ENCODE measurements at regions not wholly inside any gene's neighbourhood (a gene's known extent, or its start where the extent isn't known, plus 50 kb on each side); places are given as distances from the start of the nearest gene placed in this dataset.
"Not testable (repeated sequence)": the region's sequence is repeated elsewhere in the genome, so short reads cannot be mapped to it uniquely, and the experiment has no call there.

DNA sequence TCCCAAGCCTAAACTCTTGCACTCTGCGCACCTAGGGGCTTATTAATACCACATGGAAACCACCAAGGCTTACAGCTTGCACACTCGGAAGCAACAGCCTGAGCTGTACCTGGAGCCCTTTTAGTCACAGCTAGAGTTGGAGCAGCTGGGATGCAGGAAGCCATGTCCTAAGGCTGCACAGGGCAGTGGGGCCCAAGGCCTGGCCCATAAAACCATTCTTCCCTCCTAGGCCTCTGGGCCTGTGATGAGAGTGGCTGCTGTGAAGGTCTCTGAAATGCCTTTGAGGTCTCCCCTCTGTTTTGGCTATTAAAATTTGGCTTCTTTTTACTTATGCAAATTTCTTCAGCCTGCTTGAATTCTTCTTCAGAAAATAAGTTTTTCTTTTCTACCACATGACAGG is 383.9 kb upstream of the UBE2E2 start:
- Mint-ChIP-seq H3K36me3 (ENCODE audit: low read depth) (no peaks in the 10 kb centered on the region), H3K27me3 (no peaks in the 10 kb centered on the region), H3K27ac (no peak overlapping the region), H3K4me3 (no peak overlapping the region), H3K9me3 (peaks cover 3% of the 10 kb centered on the region), H3K4me1 (no peaks in the 10 kb centered on the region)
- POLR2A ChIA-PET: no interaction called here
- DNase-seq: no peak
- CTCF ChIA-PET: no interaction called here

DNA sequence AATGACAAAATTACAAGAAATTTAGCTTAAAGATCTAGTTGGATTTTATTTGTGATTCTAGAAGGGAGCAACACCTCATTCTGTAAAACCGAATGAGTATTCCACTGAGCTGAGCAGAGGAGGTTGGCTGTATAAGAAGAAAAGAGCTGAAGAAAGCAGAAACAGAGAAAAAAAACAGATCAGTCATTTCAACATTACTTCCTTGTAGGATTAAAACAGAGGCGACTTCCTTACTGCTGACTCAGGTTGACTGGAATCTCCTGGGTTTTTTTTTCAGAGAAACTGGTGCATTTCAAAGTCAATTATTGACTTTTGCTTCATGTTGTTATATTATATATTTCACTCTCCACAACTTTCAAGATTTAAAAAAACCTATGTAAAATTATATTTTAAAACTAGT is 368.1 kb upstream of the UBE2E2 start:
- ChIA-PET CTCF (no interaction called here), POLR2A (no interaction called here)
- H3K9me3 Mint-ChIP-seq: no peaks in the 10 kb centered on the region
- H3K4me1 Mint-ChIP-seq: no peaks in the 10 kb centered on the region
- no peak for DNase-seq
- no peak overlapping the region for H3K27ac Mint-ChIP-seq
- no peak overlapping the region for H3K4me3 Mint-ChIP-seq
- H3K27me3 Mint-ChIP-seq: no peaks in the 10 kb centered on the region
- H3K36me3 Mint-ChIP-seq (ENCODE audit: low read depth): no peaks in the 10 kb centered on the region

DNA sequence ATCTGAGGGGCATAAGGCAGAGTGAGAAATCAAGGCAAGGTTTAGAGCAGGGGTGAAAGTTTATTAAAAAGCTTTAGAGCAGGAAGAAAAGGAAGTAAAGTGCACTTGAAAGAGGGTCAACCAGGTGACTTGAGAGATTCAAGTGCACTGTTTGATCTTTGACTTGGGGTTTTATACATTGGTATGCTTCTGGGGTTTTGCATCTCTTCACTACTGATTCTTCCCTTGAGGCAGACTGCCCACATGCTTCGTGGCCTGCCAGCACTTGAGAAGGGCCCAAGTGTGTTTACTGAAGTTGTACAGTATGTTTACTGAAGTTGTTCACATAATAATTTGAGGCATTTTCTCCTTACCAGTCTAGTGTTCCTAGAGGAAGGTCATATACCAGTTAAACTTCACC is 367.0 kb upstream of the UBE2E2 start:
- Mint-ChIP-seq H3K4me1 (no peaks in the 10 kb centered on the region), H3K27ac (no peak overlapping the region), H3K4me3 (no peak overlapping the region), H3K9me3 (no peaks in the 10 kb centered on the region), H3K27me3 (no peaks in the 10 kb centered on the region), H3K36me3 (ENCODE audit: low read depth) (no peaks in the 10 kb centered on the region)
- DNase-seq: no peak
- ChIA-PET CTCF (no interaction called here), POLR2A (no interaction called here)

DNA sequence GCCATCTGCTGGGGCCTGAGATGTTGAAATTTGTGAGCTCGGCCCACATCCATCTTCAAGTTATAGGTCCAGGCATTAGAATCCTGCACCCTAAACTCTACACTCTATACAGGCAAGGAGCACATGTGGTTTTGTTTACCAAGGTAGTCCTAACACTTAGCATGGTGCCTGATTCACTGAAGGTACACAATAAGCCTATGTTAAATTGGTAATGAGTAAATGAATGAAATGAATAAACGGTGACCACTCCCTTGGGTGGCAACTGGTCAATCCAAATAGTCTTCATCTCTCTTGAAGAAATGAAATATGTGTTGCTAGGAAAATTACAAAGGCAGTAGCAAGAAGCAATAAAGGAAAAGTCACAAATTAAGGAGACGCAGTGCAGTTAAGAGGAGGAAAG is 359.3 kb upstream of the UBE2E2 start:
- POLR2A ChIA-PET: no interaction called here
- Mint-ChIP-seq H3K4me1 (no peaks in the 10 kb centered on the region), H3K9me3 (no peaks in the 10 kb centered on the region), H3K4me3 (no peak overlapping the region), H3K36me3 (ENCODE audit: low read depth) (no peaks in the 10 kb centered on the region), H3K27ac (no peak overlapping the region), H3K27me3 (no peaks in the 10 kb centered on the region)
- CTCF ChIA-PET: no interaction called here
- no peak for DNase-seq

DNA sequence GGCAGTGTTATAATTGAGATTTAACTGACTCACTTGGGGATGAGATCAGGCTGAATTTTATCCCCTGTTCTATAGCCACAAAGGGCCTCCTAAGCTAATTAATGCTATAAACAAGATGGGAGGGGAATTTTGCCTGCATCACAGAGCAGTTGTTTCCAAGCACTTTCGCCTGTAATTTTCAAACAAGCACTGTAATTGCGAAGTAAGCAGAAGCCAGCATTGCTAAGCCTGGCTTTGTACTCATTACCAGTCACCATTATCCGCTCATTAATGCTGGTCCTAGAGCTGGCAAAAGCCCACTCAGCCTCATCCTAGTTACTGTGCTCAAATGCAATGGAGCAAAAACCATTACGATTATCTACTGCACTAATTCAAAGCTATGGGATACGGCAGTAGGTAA is 356.6 kb upstream of the UBE2E2 start:
- H3K4me3 Mint-ChIP-seq: no peak overlapping the region
- H3K27me3 Mint-ChIP-seq: no peaks in the 10 kb centered on the region
- ChIA-PET CTCF (no interaction called here), POLR2A (no interaction called here)
- H3K36me3 Mint-ChIP-seq (ENCODE audit: low read depth): no peaks in the 10 kb centered on the region
- H3K4me1 Mint-ChIP-seq: no peaks in the 10 kb centered on the region
- DNase-seq: no peak
- H3K9me3 Mint-ChIP-seq: no peaks in the 10 kb centered on the region
- H3K27ac Mint-ChIP-seq: no peak overlapping the region

DNA sequence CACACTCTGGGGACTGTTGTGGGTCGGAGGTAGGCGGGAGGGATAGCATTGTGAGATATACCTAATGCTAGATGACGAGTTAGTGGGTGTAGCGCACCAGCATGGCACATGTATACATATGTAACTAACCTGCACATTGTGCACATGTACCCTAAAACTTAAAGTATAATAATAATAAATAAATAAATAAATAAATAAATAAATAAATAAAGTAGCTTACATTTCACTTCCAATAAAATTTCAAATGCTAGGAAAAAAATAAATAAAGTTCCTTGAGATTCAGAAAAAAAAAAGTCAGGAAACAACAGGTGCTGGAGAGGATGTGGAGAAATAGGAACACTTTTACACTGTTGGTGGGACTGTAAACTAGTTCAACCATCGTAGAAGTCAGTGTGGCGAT is 353.5 kb upstream of the UBE2E2 start:
- POLR2A ChIA-PET; H3K9me3 Mint-ChIP-seq; CTCF ChIA-PET; H3K27me3 Mint-ChIP-seq; H3K27ac Mint-ChIP-seq; DNase-seq; H3K36me3 Mint-ChIP-seq (ENCODE audit: low read depth); H3K4me3 Mint-ChIP-seq; H3K4me1 Mint-ChIP-seq: not testable (repeated sequence)

DNA sequence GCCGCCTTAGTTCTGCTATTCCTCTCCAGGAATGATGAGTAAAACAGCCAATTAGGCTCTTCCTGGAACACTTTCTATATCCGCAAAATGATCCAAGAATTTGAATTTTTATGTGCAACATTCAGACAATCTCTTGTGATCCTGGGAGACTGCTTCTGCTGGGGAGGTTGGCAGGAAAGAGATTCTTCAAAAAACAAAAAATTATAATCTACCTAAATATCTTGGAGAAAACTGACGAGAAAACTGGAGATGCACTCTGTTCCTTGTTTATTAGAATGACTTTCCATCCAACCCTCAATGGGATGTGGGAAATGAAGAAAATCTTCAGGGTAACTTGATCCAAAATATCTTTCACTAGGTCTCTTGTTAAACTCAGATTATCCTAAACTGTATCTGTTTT is 346.3 kb upstream of the UBE2E2 start:
- no peaks in the 10 kb centered on the region for H3K36me3 Mint-ChIP-seq (ENCODE audit: low read depth)
- DNase-seq: no peak
- H3K27me3 Mint-ChIP-seq: no peaks in the 10 kb centered on the region
- ChIA-PET CTCF (no interaction called here), POLR2A (no interaction called here)
- no peak overlapping the region for H3K4me3 Mint-ChIP-seq
- no peaks in the 10 kb centered on the region for H3K4me1 Mint-ChIP-seq
- no peak overlapping the region for H3K27ac Mint-ChIP-seq
- no peaks in the 10 kb centered on the region for H3K9me3 Mint-ChIP-seq

DNA sequence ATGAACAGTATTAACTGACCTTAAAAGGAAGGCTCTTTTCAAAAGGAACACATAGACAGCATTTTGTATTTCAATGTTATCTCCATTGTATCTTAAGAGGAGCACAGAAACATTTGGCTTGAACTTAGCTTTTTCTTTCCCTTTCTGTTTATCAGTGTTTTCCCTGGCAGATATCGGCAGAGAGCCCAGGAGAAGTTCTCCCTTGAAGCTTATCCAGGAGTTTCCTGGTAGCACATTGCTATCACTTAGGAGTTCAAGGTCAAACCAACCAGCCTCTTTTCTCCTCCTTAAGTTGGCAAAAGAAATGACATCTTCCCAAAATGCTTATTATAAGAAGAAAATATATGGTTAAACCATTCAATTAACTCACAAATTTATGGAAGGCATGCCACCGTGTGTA is 344.6 kb upstream of the UBE2E2 start:
- Mint-ChIP-seq H3K27ac (no peak overlapping the region), H3K27me3 (no peaks in the 10 kb centered on the region), H3K4me1 (no peaks in the 10 kb centered on the region), H3K36me3 (ENCODE audit: low read depth) (no peaks in the 10 kb centered on the region), H3K9me3 (no peaks in the 10 kb centered on the region), H3K4me3 (no peak overlapping the region)
- no peak for DNase-seq
- ChIA-PET POLR2A (no interaction called here), CTCF (no interaction called here)

DNA sequence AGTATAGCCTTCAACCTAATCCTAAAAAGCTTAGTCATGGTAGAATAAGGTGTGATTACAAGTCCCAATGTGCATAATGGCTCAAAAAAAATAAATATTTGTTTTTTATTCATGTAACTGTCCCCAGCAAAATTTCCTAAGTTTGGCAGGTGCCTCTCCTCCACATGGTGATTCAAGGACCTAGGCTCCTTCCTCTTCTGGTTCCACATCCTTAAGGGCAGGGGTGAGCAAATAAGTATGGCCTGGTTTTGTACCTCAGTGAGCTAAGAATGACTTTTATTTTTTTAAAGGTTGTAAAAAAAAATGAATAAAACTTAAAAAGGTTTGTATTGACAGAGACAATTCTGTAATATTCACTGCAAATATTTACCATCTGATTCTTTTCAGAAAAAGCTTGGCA is 343.5 kb upstream of the UBE2E2 start:
- no peaks in the 10 kb centered on the region for H3K27me3 Mint-ChIP-seq

DNA sequence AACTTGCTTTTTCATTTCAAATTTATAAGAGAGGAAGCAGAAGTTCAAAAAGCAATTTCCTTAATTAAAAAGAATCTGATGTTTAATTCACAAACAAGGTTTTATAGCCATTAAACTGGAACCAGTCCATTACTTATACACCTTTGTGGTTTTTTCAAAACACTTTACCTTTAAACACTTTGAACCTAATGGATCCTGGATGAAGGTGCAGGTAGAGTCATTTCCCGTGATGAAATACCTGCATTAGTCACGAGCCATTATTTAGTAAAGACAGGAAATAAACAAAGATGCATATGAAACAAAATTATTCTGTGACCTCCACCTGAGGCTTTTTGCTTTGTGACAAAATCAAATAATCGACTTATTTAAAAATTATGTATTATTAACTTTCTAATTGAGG is 341.7 kb upstream of the UBE2E2 start:
- ChIA-PET CTCF (no interaction called here), POLR2A (no interaction called here)
- H3K36me3 Mint-ChIP-seq (ENCODE audit: low read depth): no peaks in the 10 kb centered on the region
- no peaks in the 10 kb centered on the region for H3K27me3 Mint-ChIP-seq
- H3K9me3 Mint-ChIP-seq: no peaks in the 10 kb centered on the region
- H3K4me3 Mint-ChIP-seq: no peak overlapping the region
- no peak overlapping the region for H3K27ac Mint-ChIP-seq
- no peaks in the 10 kb centered on the region for H3K4me1 Mint-ChIP-seq
- DNase-seq: no peak

More for the DNA sequence above, 343.5 kb upstream of the UBE2E2 start:
- Mint-ChIP-seq H3K27ac (no peak overlapping the region), H3K36me3 (ENCODE audit: low read depth) (no peaks in the 10 kb centered on the region), H3K4me3 (no peak overlapping the region), H3K9me3 (no peaks in the 10 kb centered on the region), H3K4me1 (no peaks in the 10 kb centered on the region)
- CTCF ChIA-PET: no interaction called here
- POLR2A ChIA-PET: no interaction called here
- DNase-seq: no peak

DNA sequence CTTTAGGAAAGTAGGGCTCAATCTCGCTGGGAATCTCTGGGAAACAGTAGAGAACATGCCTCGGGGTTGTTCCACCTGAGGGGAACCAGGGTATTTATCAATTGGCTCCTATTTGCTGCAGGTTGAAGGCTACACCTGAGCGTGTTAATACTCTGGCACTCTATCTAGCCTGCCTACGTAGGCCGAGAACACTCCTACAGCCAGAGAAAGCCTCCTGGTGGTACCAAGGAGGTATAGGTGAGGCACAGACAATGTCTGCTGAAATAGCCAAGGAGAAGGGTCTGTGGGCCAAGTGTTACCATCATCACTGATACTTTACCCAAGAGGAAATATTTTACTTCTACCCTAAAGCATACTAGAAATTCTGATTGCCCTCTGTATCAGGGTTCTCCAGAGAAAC is 341.0 kb upstream of the UBE2E2 start:
- Mint-ChIP-seq H3K4me1 (no peaks in the 10 kb centered on the region), H3K4me3 (no peak overlapping the region), H3K27me3 (no peaks in the 10 kb centered on the region), H3K9me3 (no peaks in the 10 kb centered on the region), H3K27ac (no peak overlapping the region), H3K36me3 (ENCODE audit: low read depth) (no peaks in the 10 kb centered on the region)
- DNase-seq: no peak
- ChIA-PET POLR2A (no interaction called here), CTCF (no interaction called here)

DNA sequence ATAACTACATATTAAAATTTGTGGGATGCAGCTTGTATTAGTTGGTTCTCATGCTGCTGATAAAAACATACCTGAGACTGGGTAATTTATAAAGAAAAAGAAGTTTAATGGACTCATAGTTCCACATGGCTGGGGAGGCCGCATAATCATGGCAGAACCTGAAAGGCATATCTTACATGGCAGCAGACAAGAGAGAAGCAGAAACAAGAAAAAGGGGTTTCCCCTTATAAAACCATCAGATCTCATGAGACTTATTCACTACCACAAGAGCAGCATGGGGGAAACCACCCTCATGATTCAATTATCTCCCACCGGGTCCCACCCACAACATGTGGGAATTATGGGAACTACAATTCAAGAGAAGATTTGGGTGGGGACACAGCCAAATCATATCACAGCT is 320.3 kb upstream of the UBE2E2 start:
- H3K27me3 Mint-ChIP-seq; H3K4me3 Mint-ChIP-seq; DNase-seq; CTCF ChIA-PET; H3K36me3 Mint-ChIP-seq (ENCODE audit: low read depth); H3K27ac Mint-ChIP-seq; H3K4me1 Mint-ChIP-seq; POLR2A ChIA-PET; H3K9me3 Mint-ChIP-seq: not testable (repeated sequence)

DNA sequence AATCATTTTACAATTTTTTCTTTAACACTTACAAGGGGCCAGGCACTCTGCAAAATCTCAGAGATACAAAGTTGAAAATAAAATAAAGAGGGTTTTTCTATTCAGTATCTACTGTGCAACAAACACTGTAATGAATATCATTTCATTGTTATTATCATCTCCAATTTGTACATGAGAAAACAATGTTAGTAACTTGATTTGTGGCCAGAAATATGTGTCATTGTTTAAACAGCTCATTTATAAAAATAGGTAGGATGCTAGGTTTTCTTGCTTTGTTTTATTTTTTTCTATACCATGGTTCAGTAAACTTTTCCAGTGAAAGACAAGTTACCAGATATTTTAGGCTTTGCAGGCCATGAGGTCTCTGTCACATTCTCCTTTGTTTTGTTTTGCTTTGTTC is 318.1 kb upstream of the UBE2E2 start:
- no peak for DNase-seq
- ChIA-PET CTCF (no interaction called here), POLR2A (no interaction called here)
- Mint-ChIP-seq H3K9me3 (no peaks in the 10 kb centered on the region), H3K27ac (no peak overlapping the region), H3K36me3 (ENCODE audit: low read depth) (no peaks in the 10 kb centered on the region), H3K27me3 (no peaks in the 10 kb centered on the region), H3K4me1 (no peaks in the 10 kb centered on the region), H3K4me3 (no peak overlapping the region)

DNA sequence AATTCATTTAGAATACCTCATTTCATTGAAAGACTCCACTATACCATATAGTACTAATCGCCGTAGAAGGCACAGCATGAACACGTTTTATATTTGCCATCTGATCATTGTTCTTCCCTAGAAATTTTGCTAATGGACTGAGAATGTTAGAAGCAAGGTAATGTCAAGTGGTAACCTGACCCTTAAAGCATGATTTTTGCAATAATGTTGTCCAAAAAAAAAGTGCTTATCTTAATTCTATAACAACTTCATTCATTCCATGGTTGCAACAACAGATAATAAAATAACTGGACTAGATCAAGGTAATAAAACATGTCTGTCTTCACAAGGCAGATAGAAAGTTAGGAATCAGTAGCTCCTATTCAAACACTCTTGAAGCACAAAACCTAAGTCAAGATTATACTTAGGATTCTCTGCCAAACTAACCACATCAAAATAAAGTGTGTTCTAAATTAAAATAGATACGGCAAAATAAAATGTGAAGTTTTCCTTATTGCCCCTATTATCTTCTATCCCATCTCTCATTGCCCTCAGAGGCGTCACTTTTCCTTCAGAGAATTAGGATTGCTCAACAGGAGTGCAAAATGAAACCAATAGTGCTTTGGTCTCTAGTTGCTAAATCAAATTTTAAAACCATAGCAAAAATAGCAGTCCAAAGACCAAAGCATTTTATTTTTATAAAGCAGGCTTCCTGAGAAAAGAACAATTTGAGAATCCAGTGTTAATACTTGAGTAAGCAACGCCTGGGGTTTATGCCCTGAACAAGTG is 317.4 kb upstream of the UBE2E2 start:
- CTCF ChIA-PET: no interaction called here
- Mint-ChIP-seq H3K36me3 (ENCODE audit: low read depth) (no peaks in the 10 kb centered on the region), H3K9me3 (no peaks in the 10 kb centered on the region), H3K4me3 (no peak overlapping the region), H3K4me1 (no peaks in the 10 kb centered on the region), H3K27me3 (no peaks in the 10 kb centered on the region), H3K27ac (no peak overlapping the region)
- DNase-seq: no peak
- POLR2A ChIA-PET: no interaction called here

Data from activated CD4-positive, alpha-beta T cell treated with anti-CD3 and anti-CD28 coated beads, Interleukin-2, amount 10 ng/mL, durations not matched to agents 7 days and 5 days (primary cell).